IMR-90 (cell line): ENCODE measurements at regions not wholly inside any gene's neighbourhood (a gene's known extent, or its start where the extent isn't known, plus 50 kb on each side); places are given as distances from the start of the nearest gene placed in this dataset.

Experiments used
- ATAC-seq: fragments of 200-7000 bp; cut with Tn5 transposase; 2 replicates; pipeline ENCODE4 v1.9.1; 2020; ENCODE audit warnings: low read depth, mild to moderate bottlenecking, moderate library complexity
- BruUV-seq: library from RNA; stranded (reverse); fragments of 400-500 nt; replicated peaks from 2 replicates; lab custom pipeline; 2021; lab: Mats Ljungman, UMichigan
- CTCF ChIA-PET: fragments of 300-600 bp; formaldehyde crosslinking; extraction: SDS; loops from one replicate; lab custom pipeline; 2021; ENCODE audit warnings: antibody characterized with exemption; lab: Yijun Ruan, JAX
- POLR2A ChIA-PET: fragments of 300-600 bp; sonication (Branson Sonifier 250); formaldehyde crosslinking; loops from one replicate; lab custom pipeline; 2022; ENCODE audit warnings: antibody characterized with exemption; ENCODE audit not compliant: unreplicated experiment; lab: Charles Lee
- DNase-seq: peaks from one replicate; pipeline ENCODE4 v3.0.0; 2013
- H2AFZ ChIP-seq: replicated peaks from 2 replicates; pipeline ENCODE3; 2013; ENCODE audit warnings: low read length, mild to moderate bottlenecking; ENCODE audit not compliant: poor library complexity
- H2AK5ac ChIP-seq: 2 replicates; pipeline ENCODE4 v1.6.1; 2013; ENCODE audit warnings: low read depth, low read length, inconsistent platforms
- H2AK9ac ChIP-seq: replicated peaks from 2 replicates; pipeline ENCODE3; 2013; ENCODE audit warnings: mild to moderate bottlenecking, low read depth, low read length, moderate library complexity; ENCODE audit not compliant: poor library complexity
- H2BK120ac ChIP-seq: 2 replicates; pipeline ENCODE4 v1.6.1; 2013; ENCODE audit warnings: low read depth, low read length, inconsistent platforms
- H2BK15ac ChIP-seq: 3 replicates; pipeline ENCODE4 v1.6.1; 2013; ENCODE audit warnings: low read depth, low read length, inconsistent platforms
- H2BK20ac ChIP-seq: 2 replicates; pipeline ENCODE4 v1.6.1; 2013; ENCODE audit warnings: low read depth, mild to moderate bottlenecking, inconsistent platforms, low read length, moderate library complexity
- H2BK5ac ChIP-seq: 2 replicates; pipeline ENCODE4 v1.6.1; 2013; ENCODE audit warnings: mild to moderate bottlenecking, low read depth, low read length, inconsistent platforms; ENCODE audit not compliant: poor library complexity, severe bottlenecking
- H3K14ac ChIP-seq: replicated peaks from 2 replicates; pipeline ENCODE4 v1.6.1; 2013; ENCODE audit warnings: low read depth, low read length, inconsistent platforms
- H3K18ac ChIP-seq: 2 replicates; pipeline ENCODE4 v1.6.1; 2013; ENCODE audit warnings: low read depth, low read length, control low read depth
- H3K23ac ChIP-seq: 2 replicates; pipeline ENCODE4 v1.6.1; 2013; ENCODE audit warnings: low read depth, low read length, inconsistent platforms
- H3K27ac ChIP-seq: 2 replicates; pipeline ENCODE4 v1.5.1; 2013; ENCODE audit warnings: mild to moderate bottlenecking, control low read depth, low read length; ENCODE audit not compliant: insufficient read depth
- H3K27me3 ChIP-seq: 2 replicates; pipeline ENCODE4 v1.6.1; 2013; ENCODE audit warnings: low read length; ENCODE audit not compliant: control insufficient read depth, insufficient read depth
- H3K36me3 ChIP-seq: 2 replicates; pipeline ENCODE4 v1.6.1; 2013; ENCODE audit warnings: low read length, mixed read lengths; ENCODE audit not compliant: control insufficient read depth, insufficient read depth
- H3K4ac ChIP-seq: 2 replicates; pipeline ENCODE4 v1.6.1; 2013; ENCODE audit warnings: low read depth, low read length, inconsistent platforms
- H3K4me1 ChIP-seq: 2 replicates; pipeline ENCODE4 v1.6.1; 2013; ENCODE audit warnings: low read length, mixed read lengths; ENCODE audit not compliant: control insufficient read depth, insufficient read depth
- H3K4me2 ChIP-seq: 2 replicates; pipeline ENCODE4 v1.6.1; 2013; ENCODE audit warnings: low read depth, mild to moderate bottlenecking, control low read depth, low read length, moderate library complexity
- H3K4me3 ChIP-seq: 2 replicates; pipeline ENCODE4 v1.5.1; 2013; ENCODE audit warnings: low read depth, mild to moderate bottlenecking, control low read depth, low read length, moderate library complexity; ENCODE audit not compliant: insufficient read depth
- H3K56ac ChIP-seq: 2 replicates; pipeline ENCODE4 v1.6.1; 2013; ENCODE audit warnings: low read length, inconsistent platforms; ENCODE audit not compliant: insufficient read depth; ENCODE audit errors: extremely low read depth
- H3K79me1 ChIP-seq, 2 experiments: 2 replicates each; pipeline ENCODE4 v1.6.1; 2013; ENCODE audit warnings: low read length in 2 of 2, inconsistent platforms in 1 of 2, low read depth in 1 of 2
- H3K9ac ChIP-seq: 2 replicates; pipeline ENCODE4 v1.6.1; 2013; ENCODE audit warnings: low read depth, low read length, control low read depth
- H3K9me1 ChIP-seq: 2 replicates; pipeline ENCODE4 v1.6.1; 2013; ENCODE audit warnings: low read length, inconsistent platforms; ENCODE audit not compliant: insufficient read depth
- H3K9me3 ChIP-seq: 2 replicates; pipeline ENCODE4 v1.6.1; 2013; ENCODE audit warnings: low read length; ENCODE audit not compliant: control insufficient read depth, insufficient read depth
- H4K20me1 ChIP-seq: 2 replicates; pipeline ENCODE4 v1.6.1; 2013; ENCODE audit warnings: low read length, inconsistent platforms; ENCODE audit not compliant: insufficient read depth
- H4K5ac ChIP-seq: 2 replicates; pipeline ENCODE4 v1.6.1; 2013; ENCODE audit warnings: mild to moderate bottlenecking, low read depth, low read length, control low read depth
- H4K8ac ChIP-seq, 2 experiments: 2 replicates each; pipeline ENCODE4 v1.6.1; 2013; ENCODE audit warnings: low read depth in 2 of 2, low read length in 2 of 2, control low read depth in 1 of 2, inconsistent platforms in 1 of 2
- H4K91ac ChIP-seq: 2 replicates; pipeline ENCODE4 v1.6.1; 2013; ENCODE audit warnings: low read depth, low read length, inconsistent platforms; ENCODE audit not compliant: insufficient read depth
- BHLHE40 ChIP-seq: fragments of 150-350 bp; IDR thresholded peaks from 2 replicates; pipeline ENCODE4 v1.6.1; 2016; ENCODE audit warnings: mild to moderate bottlenecking, low read depth, low read length
- CEBPB ChIP-seq: IDR thresholded peaks from 2 replicates; pipeline ENCODE4 v1.6.1; 2012; ENCODE audit warnings: low read depth, low read length, improper control_type of control experiment
- CTCF ChIP-seq: conservative IDR thresholded peaks from 2 replicates; pipeline ENCODE4 v1.5.1; 2012; ENCODE audit warnings: mild to moderate bottlenecking, low read depth, low read length, improper control_type of control experiment
- ELK1 ChIP-seq: fragments of 150-350 bp; IDR thresholded peaks from 2 replicates; pipeline ENCODE4 v1.6.1; 2016; ENCODE audit warnings: low read depth, mild to moderate bottlenecking, low read length, moderate library complexity, borderline replicate concordance
- FOS ChIP-seq: fragments of 150-350 bp; IDR thresholded peaks from 2 replicates; pipeline ENCODE4 v1.6.1; 2016; ENCODE audit warnings: low read depth, low read length
- MAFK ChIP-seq: IDR thresholded peaks from 2 replicates; pipeline ENCODE4 v1.6.1; 2012; ENCODE audit warnings: low read depth, low read length, improper control_type of control experiment
- MAZ ChIP-seq: IDR thresholded peaks from 2 replicates; pipeline ENCODE4 v1.6.1; 2012; ENCODE audit warnings: low read depth, mild to moderate bottlenecking, low read length, improper control_type of control experiment, moderate library complexity, borderline replicate concordance
- MXI1 ChIP-seq: IDR thresholded peaks from 2 replicates; pipeline ENCODE4 v1.6.1; 2012; ENCODE audit warnings: low read depth, mild to moderate bottlenecking, low read length, moderate library complexity, borderline replicate concordance
- NFE2L2 ChIP-seq: fragments of 150-350 bp; IDR thresholded peaks from 2 replicates; pipeline ENCODE4 v1.6.1; 2016; ENCODE audit warnings: low read depth, mild to moderate bottlenecking, low read length
- POLR2A ChIP-seq: IDR thresholded peaks from 2 replicates; pipeline ENCODE4 v1.6.1; 2012; ENCODE audit warnings: mild to moderate bottlenecking, low read depth, low read length
- RAD21 ChIP-seq: IDR thresholded peaks from 2 replicates; pipeline ENCODE4 v1.6.1; 2012; ENCODE audit warnings: low read length, improper control_type of control experiment
- RCOR1 ChIP-seq: IDR thresholded peaks from 2 replicates; pipeline ENCODE4 v1.6.1; 2012; ENCODE audit warnings: mild to moderate bottlenecking, low read length, improper control_type of control experiment; ENCODE audit not compliant: insufficient replicate concordance
- RFX5 ChIP-seq: IDR thresholded peaks from 2 replicates; pipeline ENCODE4 v1.8.0; 2012; ENCODE audit warnings: low read depth, mild to moderate bottlenecking, low read length, moderate library complexity
- SMC3 ChIP-seq: fragments of 150-350 bp; IDR thresholded peaks from 2 replicates; pipeline ENCODE4 v1.6.1; 2016; ENCODE audit warnings: low read depth, mild to moderate bottlenecking, antibody characterized with exemption, low read length, moderate library complexity
- USF2 ChIP-seq: fragments of 150-350 bp; IDR thresholded peaks from 2 replicates; pipeline ENCODE4 v1.6.1; 2017; ENCODE audit warnings: mild to moderate bottlenecking, antibody characterized with exemption, low read length, low read depth
- WGBS, 2 experiments: methylation state at CpG; one replicate each; pipeline versions ENCODE4 v1.1.5 to v1.1.7; 2013; ENCODE audit warnings: missing lambda C conversion rate in 2 of 2; ENCODE audit not compliant: insufficient read length in 1 of 2; ENCODE audit errors: extremely low coverage in 2 of 2; 5-methylcytosine and 5-hydroxymethylcytosine counted together
- dilution Hi-C: fragments of 300-500 bp; cut with HindIII; formaldehyde crosslinking; loops from one replicate; pipeline ENCODE4 v1.14.3; 2018; ENCODE audit warnings: low sequenced_read_pairs; ENCODE audit not compliant: unreplicated experiment
- in situ Hi-C: fragments of 300-500 bp; cut with MboI; formaldehyde crosslinking; loops from 3 replicates; pipeline ENCODE4 v1.14.3; 2019; ENCODE audit warnings: low sequenced_read_pairs, inconsistent platforms, mixed read lengths
- intact Hi-C: fragments of 100-400 bp; cut with micrococcal nuclease; formaldehyde crosslinking; loops from 2 replicates; pipeline ENCODE4 v1.10.0; 2022

- H2AK5ac ChIP-seq: no peak overlapping the region
- no peak overlapping the region for H4K5ac ChIP-seq
- no peak overlapping the region for H4K91ac ChIP-seq
- TF ChIP-seq MXI1 (no peak), RCOR1 (no peak), RAD21 (no peak), BHLHE40 (no peak), SMC3 (no peak), MAZ (no peak), FOS (no peak), RFX5 (no peak), MAFK (no peak), CEBPB (no peak), USF2 (no peak), ELK1 (no peak), NFE2L2 (no peak), CTCF (no peak), POLR2A (no peak)
- no peaks in the 10 kb centered on the region for H3K4me1 ChIP-seq
- dilution Hi-C loops: no loop called here
- ATAC-seq: no peak
- DNase-seq: no peak
- H4K20me1 ChIP-seq: no peaks in the 10 kb centered on the region
- BruUV-seq: no TSS peak
- H3K56ac ChIP-seq: no peak overlapping the region
- no peak overlapping the region for H2BK15ac ChIP-seq
- peaks cover 22% of the 10 kb centered on the region for H3K9me3 ChIP-seq
- no peak overlapping the region for H3K4ac ChIP-seq
- intact Hi-C loops: no loop called here
- H3K14ac ChIP-seq: no peak overlapping the region
- in situ Hi-C loops: no loop called here
- no peak overlapping the region for H3K27ac ChIP-seq
- no peak overlapping the region for H4K8ac ChIP-seq
- H2BK120ac ChIP-seq: no peak overlapping the region
- H3K9ac ChIP-seq: no peak overlapping the region
- ChIA-PET CTCF (no interaction called here), POLR2A (no interaction called here)
- H2BK5ac ChIP-seq: no peak overlapping the region
- H3K36me3 ChIP-seq: no peaks in the 10 kb centered on the region
- H3K18ac ChIP-seq: no peak overlapping the region
- H2BK20ac ChIP-seq: no peak overlapping the region
- no peaks in the 10 kb centered on the region for H3K79me1 ChIP-seq
- no peaks in the 10 kb centered on the region for H3K27me3 ChIP-seq
- no peak overlapping the region for H3K4me2 ChIP-seq
- 34% methylated on average over 3 of the region's 3 CpGs; no CpG with 5 or more reads in 1 of the 2 experiments for WGBS, 2 experiments
- H3K4me3 ChIP-seq: no peak overlapping the region
- H3K23ac ChIP-seq: no peak overlapping the region
- H2AFZ ChIP-seq: no peak overlapping the region
- H3K9me1 ChIP-seq: no peaks in the 10 kb centered on the region
- H2AK9ac ChIP-seq: no peak overlapping the region
Measured at GRCh38 chr10:25689346-25690100, 244.5 kb upstream of the MYO3A start.
